AG10803 (cell line): ENCODE measurements at regions not wholly inside any gene's neighbourhood (a gene's known extent, or its start where the extent isn't known, plus 50 kb on each side); places are given as distances from the start of the nearest gene placed in this dataset.

ENCODE experiments used
- DNase-seq: peaks from one replicate; pipeline ENCODE4 v3.0.0; 2010; ENCODE audit warnings: low read depth
- H3K4me3 ChIP-seq: 2 replicates; pipeline ENCODE4 v1.5.1; 2011; ENCODE audit warnings: mild to moderate bottlenecking, low read length, control low read depth
- CTCF ChIP-seq: conservative IDR thresholded peaks from 2 replicates; pipeline ENCODE4 v1.5.1; 2011; ENCODE audit warnings: mild to moderate bottlenecking, low read length, control low read depth, inconsistent platforms

- no peak for DNase-seq
- no peak overlapping the region for H3K4me3 ChIP-seq
- no peak for TF ChIP-seq CTCF
These were observed 464.0 kb downstream of the ATP23 start for GRCh38 chr12:58405363-58405762.

- no peak for TF ChIP-seq CTCF
- H3K4me3 ChIP-seq, result no peak overlapping the region
- peak; percentile 63 for DNase-seq
These were observed 467.1 kb downstream of the ATP23 start for GRCh38 chr12:58408516-58408915.

GRCh38 chr12:58412461-58413060 lies 471.2 kb downstream of the ATP23 start:
- DNase-seq, result no peak
- no peak for TF ChIP-seq CTCF
- H3K4me3 ChIP-seq, result no peak overlapping the region

GRCh38 chr12:58413794-58414193 lies 472.4 kb downstream of the ATP23 start:
- no peak overlapping the region for H3K4me3 ChIP-seq
- no peak for TF ChIP-seq CTCF
- DNase-seq, result peak; percentile 53

- TF ChIP-seq CTCF, result no peak
- H3K4me3 ChIP-seq, result no peak overlapping the region
- DNase-seq, result peak; percentile 63
These were observed 473.1 kb downstream of the ATP23 start for GRCh38 chr12:58414398-58414871.

GRCh38 chr12:58415716-58416115 lies 474.3 kb downstream of the ATP23 start:
- peak; percentile 13 for DNase-seq
- H3K4me3 ChIP-seq, result no peak overlapping the region
- no peak for TF ChIP-seq CTCF

- DNase-seq, result peak; percentile 94
- no peak overlapping the region for H3K4me3 ChIP-seq
- peak; percentile 51 for TF ChIP-seq CTCF
These were observed 474.9 kb downstream of the ATP23 start for GRCh38 chr12:58416236-58416635.
